Colonic mucosa (tissue), 4 donors: ENCODE measurements at regions not wholly inside any gene's neighbourhood (a gene's known extent, or its start where the extent isn't known, plus 50 kb on each side); places are given as distances from the start of the nearest gene placed in this dataset.

Source experiments
- DNase-seq: peaks from one replicate; pipeline ENCODE4 v3.0.0-alpha.2; 2020
- H3K27ac ChIP-seq: fragments of 200-600 bp; one replicate; pipeline ENCODE4 v1.8.0; 2021
- H3K27me3 ChIP-seq: fragments of 200-600 bp; one replicate; pipeline ENCODE4 v1.8.0; 2021
- H3K36me3 ChIP-seq: fragments of 200-600 bp; one replicate; pipeline ENCODE4 v1.8.0; 2021
- H3K4me1 ChIP-seq: fragments of 200-600 bp; one replicate; pipeline ENCODE4 v1.8.0; 2021; ENCODE audit warnings: mild to moderate bottlenecking
- H3K4me3 ChIP-seq: fragments of 200-600 bp; one replicate; pipeline ENCODE4 v1.8.0; 2021
- H3K9ac ChIP-seq, 2 donors: one replicate each; pipeline ENCODE4 v1.7.0; 2013; ENCODE audit warnings: control low read depth in 2 of 2, low read depth in 2 of 2, low read length in 2 of 2
- H3K9me3 ChIP-seq: fragments of 200-600 bp; one replicate; pipeline ENCODE4 v1.8.0; 2021
- intact Hi-C: fragments of 100-400 bp; cut with DNase I; formaldehyde crosslinking; loops from one replicate; pipeline ENCODE4 v1.14.1; 2022
- TF ChIP-seq, protein P1 (sequence below): fragments of 200-600 bp; IDR thresholded peaks from one replicate; pipeline ENCODE4 v1.8.0; 2022; ENCODE audit warnings: antibody characterized with exemption, mild to moderate bottlenecking
- donor health status: healthy.
- donor health status: DM: no; HTN: no; CAD: no.
- donor health status: DM: no; HTN: no; CAD: no.

DNA sequence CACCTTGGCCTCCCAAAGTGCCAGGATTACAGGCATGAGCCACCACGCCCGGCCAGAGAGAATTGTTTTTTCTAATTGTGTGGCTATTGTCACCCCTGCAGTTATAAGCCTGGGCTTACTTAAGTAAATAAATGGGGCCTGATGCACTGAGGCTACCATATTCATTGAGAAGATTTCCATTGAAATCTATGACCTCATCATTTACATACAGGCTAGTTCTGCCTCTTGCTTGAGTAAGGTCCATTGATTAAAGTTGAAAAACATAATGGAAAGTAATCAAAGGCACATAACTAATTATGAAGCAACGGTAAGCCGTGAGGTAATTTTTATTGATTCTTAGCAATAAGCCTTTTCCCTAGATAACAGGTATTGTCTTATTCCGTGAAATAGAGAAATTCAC is 788.9 kb downstream of the ADGRL2 start:
- H3K9ac ChIP-seq: no peak overlapping the region
- DNase-seq: no peak
- intact Hi-C loops: no loop called here
- no peaks in the 10 kb centered on the region for H3K27me3 ChIP-seq
- no peaks in the 10 kb centered on the region for H3K4me1 ChIP-seq
- TF ChIP-seq, protein P1, sequence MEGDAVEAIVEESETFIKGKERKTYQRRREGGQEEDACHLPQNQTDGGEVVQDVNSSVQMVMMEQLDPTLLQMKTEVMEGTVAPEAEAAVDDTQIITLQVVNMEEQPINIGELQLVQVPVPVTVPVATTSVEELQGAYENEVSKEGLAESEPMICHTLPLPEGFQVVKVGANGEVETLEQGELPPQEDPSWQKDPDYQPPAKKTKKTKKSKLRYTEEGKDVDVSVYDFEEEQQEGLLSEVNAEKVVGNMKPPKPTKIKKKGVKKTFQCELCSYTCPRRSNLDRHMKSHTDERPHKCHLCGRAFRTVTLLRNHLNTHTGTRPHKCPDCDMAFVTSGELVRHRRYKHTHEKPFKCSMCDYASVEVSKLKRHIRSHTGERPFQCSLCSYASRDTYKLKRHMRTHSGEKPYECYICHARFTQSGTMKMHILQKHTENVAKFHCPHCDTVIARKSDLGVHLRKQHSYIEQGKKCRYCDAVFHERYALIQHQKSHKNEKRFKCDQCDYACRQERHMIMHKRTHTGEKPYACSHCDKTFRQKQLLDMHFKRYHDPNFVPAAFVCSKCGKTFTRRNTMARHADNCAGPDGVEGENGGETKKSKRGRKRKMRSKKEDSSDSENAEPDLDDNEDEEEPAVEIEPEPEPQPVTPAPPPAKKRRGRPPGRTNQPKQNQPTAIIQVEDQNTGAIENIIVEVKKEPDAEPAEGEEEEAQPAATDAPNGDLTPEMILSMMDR: no peak
- no peaks in the 10 kb centered on the region for H3K36me3 ChIP-seq
- no peak overlapping the region for H3K27ac ChIP-seq
- H3K4me3 ChIP-seq: no peak overlapping the region
- no peaks in the 10 kb centered on the region for H3K9me3 ChIP-seq

DNA sequence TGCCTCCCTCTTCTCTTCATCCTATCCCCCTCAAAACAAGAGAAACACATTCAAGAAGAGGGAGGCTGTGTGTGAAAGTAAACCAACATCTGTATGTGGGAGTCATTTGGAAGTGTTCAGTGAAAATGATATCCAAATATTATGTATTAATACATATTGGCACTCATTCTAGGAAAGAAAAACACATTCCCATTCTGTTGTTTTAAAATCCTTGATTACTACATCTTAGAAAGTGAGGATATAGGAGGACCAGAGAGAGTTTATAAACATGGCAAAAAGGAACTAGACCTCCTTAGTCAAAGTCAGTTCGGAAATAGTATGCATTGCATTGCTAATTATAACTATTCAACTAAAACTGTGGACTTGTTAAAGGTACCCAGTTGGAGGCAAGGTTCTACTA is 786.6 kb downstream of the ADGRL2 start:
- Histone ChIP-seq H3K9me3 (no peaks in the 10 kb centered on the region), H3K4me3 (no peak overlapping the region), H3K27ac (no peak overlapping the region), H3K27me3 (no peaks in the 10 kb centered on the region), H3K4me1 (no peaks in the 10 kb centered on the region), H3K36me3 (no peaks in the 10 kb centered on the region), H3K9ac (no peak overlapping the region)
- DNase-seq: no peak
- intact Hi-C loops: no loop called here
- TF ChIP-seq, protein P1: no peak

DNA sequence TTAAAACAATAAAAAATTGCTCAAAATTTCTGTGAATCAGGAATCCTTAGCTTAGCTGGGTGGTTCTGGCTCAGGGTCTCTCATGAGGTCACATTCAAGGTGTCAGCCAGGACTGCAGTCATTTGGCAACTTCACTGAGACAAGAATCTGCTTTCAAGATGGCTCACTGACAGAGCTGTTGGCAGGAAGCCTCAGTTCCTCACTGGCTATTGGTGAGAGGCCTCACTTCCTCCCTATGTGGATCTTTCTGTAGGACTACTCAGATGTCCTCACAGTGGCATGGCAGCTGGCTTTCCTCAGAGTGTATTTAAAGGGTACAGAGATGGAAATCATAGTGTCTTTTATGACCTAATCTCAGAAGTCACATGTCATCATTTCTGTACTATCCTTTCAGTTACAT is 785.7 kb downstream of the ADGRL2 start:
- Histone ChIP-seq H3K4me1 (no peaks in the 10 kb centered on the region), H3K9me3 (no peaks in the 10 kb centered on the region), H3K27ac (no peak overlapping the region), H3K27me3 (no peaks in the 10 kb centered on the region), H3K4me3 (no peak overlapping the region), H3K36me3 (no peaks in the 10 kb centered on the region), H3K9ac (no peak overlapping the region)
- DNase-seq: no peak
- TF ChIP-seq, protein P1: no peak
- intact Hi-C loops: no loop called here

DNA sequence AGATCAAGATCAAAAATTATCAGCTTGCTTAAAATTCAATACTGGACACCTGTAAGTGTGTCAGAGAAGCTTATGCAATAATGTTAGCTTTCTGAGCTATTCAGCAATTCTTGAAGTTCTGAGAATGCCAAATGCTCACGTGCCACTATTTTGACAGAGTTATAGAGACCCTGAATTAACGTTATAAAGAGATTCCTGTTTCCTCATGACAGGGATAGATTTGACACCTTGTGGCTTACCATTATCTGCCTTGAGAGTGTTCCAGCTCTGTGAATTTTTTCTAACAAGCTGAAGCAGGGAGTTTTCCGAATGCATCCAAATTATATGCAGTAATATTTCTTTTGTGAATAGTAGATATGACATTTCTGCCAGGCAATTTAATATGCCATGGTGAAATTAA is 781.6 kb downstream of the ADGRL2 start:
- no peak for DNase-seq
- no peak overlapping the region for H3K4me3 ChIP-seq
- no peaks in the 10 kb centered on the region for H3K4me1 ChIP-seq
- H3K9me3 ChIP-seq: no peaks in the 10 kb centered on the region
- H3K36me3 ChIP-seq: no peaks in the 10 kb centered on the region
- H3K9ac ChIP-seq: no peak overlapping the region
- H3K27ac ChIP-seq: no peak overlapping the region
- intact Hi-C loops: no loop called here
- no peaks in the 10 kb centered on the region for H3K27me3 ChIP-seq
- TF ChIP-seq, protein P1: no peak

DNA sequence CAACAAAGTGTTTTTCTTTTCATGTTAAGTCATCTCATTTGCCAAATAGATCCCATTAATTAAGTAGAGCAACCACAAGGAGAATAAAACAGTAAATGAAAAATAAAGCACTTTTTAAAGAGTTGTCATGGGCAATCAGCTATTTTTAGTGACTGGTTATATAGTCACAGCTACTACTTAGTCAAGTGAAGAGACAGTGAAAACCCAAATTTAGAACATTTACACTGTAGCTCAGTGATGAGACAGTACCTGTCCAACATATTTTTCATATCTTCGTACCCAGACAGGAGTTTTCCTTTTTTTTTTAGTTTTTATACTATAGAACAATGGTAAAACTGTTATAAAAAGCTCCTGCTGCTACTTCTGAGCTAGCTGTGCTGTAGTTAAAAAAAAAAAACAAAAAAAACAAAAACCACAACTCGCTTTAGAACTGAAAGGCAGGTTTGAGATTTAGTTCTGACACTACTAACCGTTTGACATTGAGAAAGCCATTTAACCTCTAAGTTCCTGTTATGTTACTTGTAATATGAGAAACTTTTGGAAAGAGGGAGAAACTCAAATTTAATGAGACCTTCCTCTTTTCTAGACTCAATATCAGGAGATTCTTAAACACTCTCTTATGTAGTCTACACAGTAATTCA is 777.5 kb downstream of the ADGRL2 start:
- Histone ChIP-seq H3K4me1 (no peaks in the 10 kb centered on the region), H3K9me3 (no peaks in the 10 kb centered on the region), H3K4me3 (no peak overlapping the region), H3K36me3 (no peaks in the 10 kb centered on the region), H3K27ac (no peak overlapping the region), H3K27me3 (no peaks in the 10 kb centered on the region), H3K9ac (no peak overlapping the region)
- TF ChIP-seq, protein P1: no peak
- no peak for DNase-seq
- intact Hi-C loops: no loop called here
